MCF 10A (cell line): ENCODE measurements at regions not wholly inside any gene's neighbourhood (a gene's known extent, or its start where the extent isn't known, plus 50 kb on each side); places are given as distances from the start of the nearest gene placed in this dataset.

Experiments used
- BruUV-seq: library from RNA; stranded (reverse); fragments of 400-500 nt; replicated peaks from 2 replicates; lab custom pipeline; 2021; lab: Mats Ljungman, UMichigan
- CTCF ChIA-PET: fragments of 300-600 bp; sonication (Branson Sonifier 250); formaldehyde crosslinking; extraction: SDS; loops from one replicate; lab custom pipeline; 2021; ENCODE audit warnings: antibody characterized with exemption, inconsistent platforms; lab: Yijun Ruan, JAX
- POLR2A ChIA-PET: fragments of 300-600, 350-650 bp; sonication (Branson Sonifier 250); formaldehyde crosslinking; extraction: SDS; loops from one replicate; lab custom pipeline; 2020; ENCODE audit warnings: antibody characterized with exemption, inconsistent platforms; lab: Yijun Ruan, JAX
- DNase-seq: peaks from one replicate; pipeline ENCODE4 v3.0.0-alpha.2; 2018; ENCODE audit not compliant: unreplicated experiment
- H3K27ac Mint-ChIP-seq: one replicate; pipeline ENCODE4 v1.8.0; 2022; ENCODE audit warnings: mild to moderate bottlenecking, low read depth, mixed read lengths; ENCODE audit not compliant: unreplicated experiment
- H3K27me3 Mint-ChIP-seq: one replicate; pipeline ENCODE4 v1.8.0; 2022; ENCODE audit warnings: mixed read lengths; ENCODE audit not compliant: insufficient read depth, unreplicated experiment
- H3K36me3 Mint-ChIP-seq: one replicate; pipeline ENCODE4 v1.8.0; 2022; ENCODE audit warnings: mild to moderate bottlenecking, moderate library complexity, mixed read lengths; ENCODE audit not compliant: insufficient read depth, unreplicated experiment
- H3K4me1 Mint-ChIP-seq: one replicate; pipeline ENCODE4 v1.8.0; 2022; ENCODE audit warnings: mixed read lengths; ENCODE audit not compliant: insufficient read depth, unreplicated experiment
- H3K4me3 Mint-ChIP-seq: one replicate; pipeline ENCODE4 v1.8.0; 2022; ENCODE audit warnings: mild to moderate bottlenecking, moderate library complexity, mixed read lengths; ENCODE audit not compliant: unreplicated experiment
- H3K9me3 Mint-ChIP-seq: one replicate; pipeline ENCODE4 v1.8.0; 2022; ENCODE audit warnings: mixed read lengths; ENCODE audit not compliant: unreplicated experiment
- intact Hi-C: fragments of 100-400 bp; cut with micrococcal nuclease; formaldehyde crosslinking; loops from 2 replicates; pipeline ENCODE4 v1.14.1; 2022
- TF ChIP-seq, protein P1 (sequence below): fragments of 200-600 bp; IDR thresholded peaks from one replicate; pipeline ENCODE4 v1.8.0; 2022; ENCODE audit warnings: antibody characterized with exemption, mild to moderate bottlenecking; ENCODE audit not compliant: unreplicated experiment

GRCh38 chr15:70582143-70582945 is 181.0 kb downstream of the UACA start:
- Mint-ChIP-seq H3K27me3 (no peaks in the 10 kb centered on the region), H3K4me3 (no peak overlapping the region), H3K4me1 (no peaks in the 10 kb centered on the region), H3K27ac (no peak overlapping the region), H3K36me3 (no peaks in the 10 kb centered on the region), H3K9me3 (no peaks in the 10 kb centered on the region)
- ChIA-PET CTCF (interaction anchor here (0.5 kb wide), 1 partner anchor 134 kb away, joined by 3 read pairs; no protein-coding TSS in a partner anchor), POLR2A (interaction anchor here (0.7 kb wide), 1 partner anchor 823 kb away, joined by 3 read pairs; no protein-coding TSS in a partner anchor)
- TF ChIP-seq, protein P1, sequence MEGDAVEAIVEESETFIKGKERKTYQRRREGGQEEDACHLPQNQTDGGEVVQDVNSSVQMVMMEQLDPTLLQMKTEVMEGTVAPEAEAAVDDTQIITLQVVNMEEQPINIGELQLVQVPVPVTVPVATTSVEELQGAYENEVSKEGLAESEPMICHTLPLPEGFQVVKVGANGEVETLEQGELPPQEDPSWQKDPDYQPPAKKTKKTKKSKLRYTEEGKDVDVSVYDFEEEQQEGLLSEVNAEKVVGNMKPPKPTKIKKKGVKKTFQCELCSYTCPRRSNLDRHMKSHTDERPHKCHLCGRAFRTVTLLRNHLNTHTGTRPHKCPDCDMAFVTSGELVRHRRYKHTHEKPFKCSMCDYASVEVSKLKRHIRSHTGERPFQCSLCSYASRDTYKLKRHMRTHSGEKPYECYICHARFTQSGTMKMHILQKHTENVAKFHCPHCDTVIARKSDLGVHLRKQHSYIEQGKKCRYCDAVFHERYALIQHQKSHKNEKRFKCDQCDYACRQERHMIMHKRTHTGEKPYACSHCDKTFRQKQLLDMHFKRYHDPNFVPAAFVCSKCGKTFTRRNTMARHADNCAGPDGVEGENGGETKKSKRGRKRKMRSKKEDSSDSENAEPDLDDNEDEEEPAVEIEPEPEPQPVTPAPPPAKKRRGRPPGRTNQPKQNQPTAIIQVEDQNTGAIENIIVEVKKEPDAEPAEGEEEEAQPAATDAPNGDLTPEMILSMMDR, result no peak
- peak; percentile 39 for DNase-seq
- BruUV-seq, result no TSS peak
- intact Hi-C loops, result no loop called here

DNA sequence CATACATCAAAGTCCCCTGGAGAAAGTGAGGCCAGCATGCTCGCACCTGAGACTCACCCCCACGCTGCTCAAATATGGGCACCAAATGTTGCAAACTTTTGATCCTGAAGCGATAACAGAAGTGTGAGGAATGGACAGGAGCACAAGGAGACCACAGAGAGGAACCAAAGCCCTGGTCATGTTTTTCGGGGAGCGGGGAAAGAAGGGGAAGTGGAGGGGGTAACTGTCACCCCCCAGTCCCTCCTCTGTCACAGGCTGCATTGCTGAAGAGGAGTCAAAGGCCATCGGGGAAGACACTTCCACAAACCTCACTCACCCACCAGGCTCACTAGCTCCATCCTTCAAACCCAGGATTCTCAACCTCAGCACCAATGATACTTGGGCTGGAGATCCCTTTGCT is 182.4 kb downstream of the UACA start:
- ChIA-PET POLR2A (no interaction called here), CTCF (interaction anchor here (0.6 kb wide), 3 partner anchors 15 to 231 kb away, joined by 3 read pairs; no protein-coding TSS in a partner anchor)
- no peaks in the 10 kb centered on the region for H3K27me3 Mint-ChIP-seq
- H3K4me3 Mint-ChIP-seq, result no peak overlapping the region
- no peaks in the 10 kb centered on the region for H3K36me3 Mint-ChIP-seq
- intact Hi-C loops, result no loop called here
- DNase-seq, result no peak
- no TSS peak for BruUV-seq
- no peaks in the 10 kb centered on the region for H3K4me1 Mint-ChIP-seq
- no peaks in the 10 kb centered on the region for H3K9me3 Mint-ChIP-seq
- H3K27ac Mint-ChIP-seq, result no peak overlapping the region
- TF ChIP-seq, protein P1, result no peak

DNA sequence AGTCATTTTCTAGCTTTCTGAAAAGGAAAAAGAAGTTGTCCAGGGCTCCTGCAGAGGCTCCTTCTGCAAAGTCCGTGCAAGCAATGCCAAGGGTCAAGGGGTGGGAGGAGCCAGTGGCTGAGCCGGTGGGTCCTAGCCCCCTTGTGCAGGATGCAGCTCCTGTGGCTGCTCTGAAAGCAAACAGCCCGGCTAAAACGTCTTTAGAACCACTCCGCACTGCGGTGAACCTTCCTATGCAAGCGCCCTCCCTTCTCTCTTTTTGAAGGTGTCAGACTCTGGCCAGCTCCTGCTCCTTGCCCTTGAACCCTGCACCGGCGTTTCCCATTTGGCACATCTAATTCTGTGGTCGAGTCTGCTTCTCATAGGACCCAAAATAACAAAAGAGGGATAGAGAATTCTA is 183.1 kb downstream of the UACA start:
- H3K27me3 Mint-ChIP-seq, result no peaks in the 10 kb centered on the region
- intact Hi-C loops, result no loop called here
- no peak overlapping the region for H3K27ac Mint-ChIP-seq
- no peaks in the 10 kb centered on the region for H3K4me1 Mint-ChIP-seq
- POLR2A ChIA-PET, result no interaction called here
- H3K4me3 Mint-ChIP-seq, result no peak overlapping the region
- CTCF ChIA-PET, result no interaction called here
- TF ChIP-seq, protein P1, result no peak
- no peaks in the 10 kb centered on the region for H3K36me3 Mint-ChIP-seq
- DNase-seq, result no peak
- BruUV-seq, result no TSS peak
- no peaks in the 10 kb centered on the region for H3K9me3 Mint-ChIP-seq

DNA sequence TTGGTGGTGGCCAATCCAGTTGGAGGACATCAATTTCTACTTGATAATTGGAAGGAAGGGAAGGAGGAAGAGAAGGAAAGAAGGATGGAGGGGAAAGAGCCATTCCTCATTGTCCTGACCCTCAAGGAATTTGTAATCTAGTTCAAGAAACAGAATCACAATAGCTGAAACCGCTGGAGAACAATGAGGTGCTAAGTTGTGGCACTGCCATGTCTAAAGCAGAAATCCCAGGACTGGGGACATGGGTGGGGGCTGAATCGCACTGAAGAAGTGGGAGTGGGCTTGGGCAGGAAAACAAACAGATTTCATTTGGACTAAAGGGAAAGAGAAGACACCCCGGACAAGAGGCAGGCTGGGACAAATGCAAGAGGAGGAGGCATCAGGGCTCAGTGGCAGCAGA is 183.6 kb downstream of the UACA start:
- no peak for DNase-seq
- Mint-ChIP-seq H3K9me3 (no peaks in the 10 kb centered on the region), H3K36me3 (no peaks in the 10 kb centered on the region), H3K4me1 (no peaks in the 10 kb centered on the region), H3K4me3 (no peak overlapping the region), H3K27ac (no peak overlapping the region), H3K27me3 (no peaks in the 10 kb centered on the region)
- ChIA-PET POLR2A (no interaction called here), CTCF (interaction anchor here (0.6 kb wide), 1 partner anchor 245 kb away, joined by 3 read pairs; no protein-coding TSS in a partner anchor)
- intact Hi-C loops, result no loop called here
- TF ChIP-seq, protein P1, result no peak
- no TSS peak for BruUV-seq
